Body of pancreas (tissue), 4 donors: ENCODE measurements at regions not wholly inside any gene's neighbourhood (a gene's known extent, or its start where the extent isn't known, plus 50 kb on each side); places are given as distances from the start of the nearest gene placed in this dataset.

Experiments
- ATAC-seq: fragments of 150-250 bp; one replicate; pipeline ENCODE4 v1.9.1; 2016
- DNase-seq, 4 donors: peaks; one replicate each; pipeline ENCODE4 v3.0.0-alpha.2; 2019
- H3K27ac ChIP-seq, 4 donors: fragments of 200-600 bp; sonication (generic); 1 replicate in 3 of 4; 2 replicates in 1 of 4; pipeline versions ENCODE4 v1.5.1 to v1.6.1; 2016 to 2019; ENCODE audit warnings: mild to moderate bottlenecking in 1 of 4, mixed read lengths in 1 of 4, moderate library complexity in 1 of 4
- H3K27me3 ChIP-seq, 2 donors: fragments of 200-600 bp; sonication (generic); one replicate each; pipeline ENCODE4 v1.6.0; 2016; ENCODE audit warnings: mild to moderate bottlenecking in 1 of 2
- H3K36me3 ChIP-seq, 2 donors: fragments of 200-600 bp; sonication (generic); replicated peaks in 1 of 2; 2 replicates each; pipeline ENCODE4 v1.5.1; 2016; ENCODE audit warnings: low read depth in 2 of 2; ENCODE audit not compliant: insufficient read depth in 1 of 2
- H3K4me1 ChIP-seq: fragments of 200-600 bp; sonication (generic); one replicate; pipeline ENCODE4 v1.6.0; 2016
- H3K4me3 ChIP-seq, 2 donors: fragments of 200-600 bp; sonication (generic); 1 replicate in 1 of 2; 2 replicates in 1 of 2; pipeline ENCODE4 v1.5.1; 2016 to 2019
- H3K9me3 ChIP-seq, 3 donors: fragments of 200-600 bp; sonication (generic); 1 replicate in 2 of 3; 2 replicates in 1 of 3; pipeline ENCODE4 v1.5.1; 2016
- POLR2A ChIP-seq, 3 donors: fragments of 450-650 bp; IDR thresholded peaks; one replicate each; pipeline ENCODE4 v1.6.1; 2016; ENCODE audit warnings: antibody characterized with exemption in 3 of 3, mild to moderate bottlenecking in 2 of 3
- whole genome bisulfite sequencing, 2 donors: methylation state at CpG; one replicate each; pipeline ENCODE4 v1.1.5; 2017; 5-methylcytosine and 5-hydroxymethylcytosine counted together
- intact Hi-C: fragments of 100-400 bp; cut with DNase I; formaldehyde crosslinking; loops from one replicate; pipeline ENCODE4 v1.15.1; 2023
- TF ChIP-seq, protein P1 (sequence below), 7 experiments: fragments of 450-650 bp in 4 of 7; fragments of 200-600 bp in 3 of 7; sonication (generic) in 3 of 7; IDR thresholded peaks; one replicate each; pipeline ENCODE4 v1.5.1; 2016 to 2019; ENCODE audit warnings: antibody characterized with exemption in 7 of 7

DNA sequence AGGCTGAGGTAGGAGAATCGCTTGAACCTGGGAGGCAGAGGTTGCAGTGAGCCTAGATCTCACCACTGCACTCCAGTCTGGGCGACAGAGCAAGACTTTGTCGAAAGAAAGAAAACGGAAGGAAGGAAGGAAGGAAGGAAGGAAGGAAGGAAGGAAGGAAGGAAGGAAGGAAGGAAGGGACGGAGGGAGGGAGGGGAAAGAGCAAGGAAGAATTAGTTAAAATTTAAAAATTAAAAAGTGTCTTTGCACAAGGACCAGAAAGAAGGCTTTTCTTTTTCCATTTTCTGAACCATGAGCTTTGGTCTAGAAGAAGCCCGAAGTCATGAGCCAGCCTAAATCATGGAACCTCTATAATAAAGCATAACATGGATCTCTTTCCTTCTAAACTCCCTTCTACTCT is 138.2 kb upstream of the DNAJC10 start:
- no peak for ATAC-seq
- intact Hi-C loops, result no loop called here
- no peak overlapping the region for H3K4me3 ChIP-seq
- H3K27ac ChIP-seq, result no peak overlapping the region
- 79 to 92% methylated on average over 6 of the region's 6 CpGs for WGBS, 2 donors
- H3K27me3 ChIP-seq, result no peaks in the 10 kb centered on the region
- no peaks in the 10 kb centered on the region for H3K36me3 ChIP-seq
- TF ChIP-seq, protein P1, sequence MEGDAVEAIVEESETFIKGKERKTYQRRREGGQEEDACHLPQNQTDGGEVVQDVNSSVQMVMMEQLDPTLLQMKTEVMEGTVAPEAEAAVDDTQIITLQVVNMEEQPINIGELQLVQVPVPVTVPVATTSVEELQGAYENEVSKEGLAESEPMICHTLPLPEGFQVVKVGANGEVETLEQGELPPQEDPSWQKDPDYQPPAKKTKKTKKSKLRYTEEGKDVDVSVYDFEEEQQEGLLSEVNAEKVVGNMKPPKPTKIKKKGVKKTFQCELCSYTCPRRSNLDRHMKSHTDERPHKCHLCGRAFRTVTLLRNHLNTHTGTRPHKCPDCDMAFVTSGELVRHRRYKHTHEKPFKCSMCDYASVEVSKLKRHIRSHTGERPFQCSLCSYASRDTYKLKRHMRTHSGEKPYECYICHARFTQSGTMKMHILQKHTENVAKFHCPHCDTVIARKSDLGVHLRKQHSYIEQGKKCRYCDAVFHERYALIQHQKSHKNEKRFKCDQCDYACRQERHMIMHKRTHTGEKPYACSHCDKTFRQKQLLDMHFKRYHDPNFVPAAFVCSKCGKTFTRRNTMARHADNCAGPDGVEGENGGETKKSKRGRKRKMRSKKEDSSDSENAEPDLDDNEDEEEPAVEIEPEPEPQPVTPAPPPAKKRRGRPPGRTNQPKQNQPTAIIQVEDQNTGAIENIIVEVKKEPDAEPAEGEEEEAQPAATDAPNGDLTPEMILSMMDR (IDR thresholded peaks at IDR 0.05), result no peak
- TF ChIP-seq POLR2A (IDR thresholded peaks at IDR 0.05), result no peak
- DNase-seq, result no peak
- no peaks in the 10 kb centered on the region for H3K9me3 ChIP-seq
- H3K4me1 ChIP-seq, result no peaks in the 10 kb centered on the region

- WGBS, 2 donors, result 45 to 58% methylated on average over 4 of the region's 4 CpGs
- no peak overlapping the region for H3K27ac ChIP-seq
- intact Hi-C loops, result no loop called here
These were observed 134.7 kb upstream of the DNAJC10 start for GRCh38 chr2:182581196-182581935.

DNA sequence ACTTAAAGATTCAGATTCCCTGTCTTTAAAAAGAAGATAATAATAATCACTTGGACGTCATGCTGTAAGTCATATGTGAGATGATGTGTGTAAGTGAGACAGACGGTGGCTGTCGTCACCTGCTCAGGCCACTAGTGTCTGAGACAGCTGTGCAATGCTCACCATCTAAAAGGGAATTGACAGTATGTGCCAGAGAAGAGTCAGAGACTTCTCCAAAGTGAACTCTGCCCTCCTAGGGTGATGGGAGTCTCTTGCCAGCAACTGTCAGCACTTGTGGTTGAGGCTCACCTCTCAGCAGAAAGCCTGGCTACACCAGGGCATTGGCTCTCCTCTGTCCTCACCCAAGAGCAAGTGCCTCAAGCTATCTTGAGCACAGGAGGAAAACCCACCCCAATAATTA is 131.6 kb upstream of the DNAJC10 start:
- DNase-seq (no peak), ATAC-seq (no peak)
- H3K27ac ChIP-seq, result no peak overlapping the region
- H3K36me3 ChIP-seq, result no peaks in the 10 kb centered on the region
- TF ChIP-seq, protein P1 (IDR thresholded peaks at IDR 0.05), result no peak
- no peak for TF ChIP-seq POLR2A (IDR thresholded peaks at IDR 0.05)
- no peaks in the 10 kb centered on the region for H3K27me3 ChIP-seq
- intact Hi-C loops, result no loop called here
- WGBS, 2 donors, result 83 to 84% methylated on average over 3 of the region's 3 CpGs
- H3K4me3 ChIP-seq, result no peak overlapping the region
- H3K9me3 ChIP-seq, result no peaks in the 10 kb centered on the region
- no peaks in the 10 kb centered on the region for H3K4me1 ChIP-seq

More at GRCh38 chr2:182581196-182581935, 134.7 kb upstream of the DNAJC10 start:
- Histone ChIP-seq H3K4me3 (no peak overlapping the region), H3K4me1 (no peaks in the 10 kb centered on the region), H3K36me3 (no peaks in the 10 kb centered on the region), H3K27me3 (no peaks in the 10 kb centered on the region), H3K9me3 (no peaks in the 10 kb centered on the region)
- DNase-seq (no peak), ATAC-seq (no peak)
- TF ChIP-seq, protein P1 (IDR thresholded peaks at IDR 0.05), result no peak
- no peak for TF ChIP-seq POLR2A (IDR thresholded peaks at IDR 0.05)

DNA sequence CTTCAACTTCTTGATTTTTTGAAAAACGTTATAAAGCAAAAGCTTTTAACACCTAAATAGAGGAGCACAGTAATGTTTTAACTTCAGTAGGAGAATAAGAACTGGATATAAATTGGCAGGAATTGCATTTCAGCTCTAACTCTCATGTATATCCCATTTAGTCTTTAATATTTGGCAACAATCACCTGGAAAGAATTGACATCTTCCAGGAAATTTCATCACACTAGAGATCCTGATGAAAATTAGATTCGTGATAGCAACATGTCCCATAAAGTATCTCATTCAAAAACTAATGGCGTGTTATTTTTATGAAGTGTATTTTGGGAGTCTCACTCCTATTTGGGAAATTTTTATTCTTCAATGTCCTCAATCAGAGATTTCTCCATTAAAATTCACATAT is 131.1 kb upstream of the DNAJC10 start:
- Histone ChIP-seq H3K4me1 (no peaks in the 10 kb centered on the region), H3K4me3 (no peak overlapping the region), H3K36me3 (no peaks in the 10 kb centered on the region), H3K27me3 (no peaks in the 10 kb centered on the region), H3K27ac (no peak overlapping the region), H3K9me3 (no peaks in the 10 kb centered on the region)
- intact Hi-C loops, result no loop called here
- TF ChIP-seq, protein P1 (IDR thresholded peaks at IDR 0.05), result no peak
- WGBS, 2 donors, result 64 to 71% methylated on average over 3 of the region's 3 CpGs
- ATAC-seq (no peak), DNase-seq (no peak)

GRCh38 chr2:182585430-182585829 is 130.6 kb upstream of the DNAJC10 start:
- intact Hi-C loops, result no loop called here
- Histone ChIP-seq H3K4me3 (no peak overlapping the region), H3K9me3 (no peaks in the 10 kb centered on the region), H3K27ac (no peak overlapping the region), H3K36me3 (no peaks in the 10 kb centered on the region), H3K4me1 (no peaks in the 10 kb centered on the region), H3K27me3 (no peaks in the 10 kb centered on the region)
- TF ChIP-seq, protein P1 (IDR thresholded peaks at IDR 0.05), result no peak
- TF ChIP-seq POLR2A (IDR thresholded peaks at IDR 0.05), result no peak
- no peak for DNase-seq
- WGBS, 2 donors, result 67 to 74% methylated on average over 2 of the region's 2 CpGs
- no peak for ATAC-seq
